Posterior vena cava (tissue), 2 donors: ENCODE measurements at regions not wholly inside any gene's neighbourhood (a gene's known extent, or its start where the extent isn't known, plus 50 kb on each side); places are given as distances from the start of the nearest gene placed in this dataset.

Source experiments
- DNase-seq: peaks from one replicate; pipeline ENCODE4 v3.0.0-alpha.2; 2020; ENCODE audit warnings: low spot score
- intact Hi-C, 2 donors: fragments of 100-400 bp; cut with DNase I; formaldehyde crosslinking; loops; one replicate each; pipeline versions ENCODE4 v1.14.1 to v1.14.2; 2022 to 2023
- donor health status: DM: yes; HTN: yes; CAD: no.
- donor health status: DM: yes; HTN: yes; CAD: no.

DNA sequence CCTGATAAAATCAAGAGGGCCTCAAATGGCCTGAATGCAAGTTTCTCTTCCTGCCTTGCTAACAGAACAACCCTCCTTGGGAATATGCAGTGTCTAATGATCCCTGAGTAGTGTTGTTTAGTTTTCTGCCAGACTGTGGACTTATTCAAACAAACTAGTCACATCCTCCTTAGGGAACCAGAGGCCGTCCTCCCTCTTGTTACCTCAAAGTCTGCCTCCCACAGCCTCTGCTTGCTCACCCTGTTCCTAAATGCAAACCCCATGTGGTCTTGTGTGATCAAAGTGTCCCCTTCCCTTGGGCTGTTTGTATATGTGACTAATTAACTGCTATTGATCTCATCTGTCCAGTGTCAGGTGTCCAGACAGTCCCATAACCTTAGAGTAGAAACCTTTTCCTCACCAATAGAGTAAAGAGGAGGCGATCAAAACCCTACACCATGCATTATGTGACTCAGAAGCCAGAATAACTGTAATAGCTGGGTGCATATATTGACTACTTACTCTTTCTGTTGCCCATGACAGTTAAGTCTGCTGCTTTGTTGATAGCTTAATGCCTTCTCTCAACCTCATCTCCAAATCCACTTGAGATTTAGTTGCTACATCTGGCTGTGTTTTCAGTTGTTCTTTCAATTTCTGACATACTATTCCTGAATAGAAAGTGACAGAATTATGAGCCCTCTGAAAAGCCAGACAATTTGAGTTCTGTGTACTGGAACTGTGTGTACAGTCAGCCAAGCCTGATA lies 473.0 kb upstream of the NWD2 start:
- intact Hi-C loops, result no loop called here
- no peak for DNase-seq

DNA sequence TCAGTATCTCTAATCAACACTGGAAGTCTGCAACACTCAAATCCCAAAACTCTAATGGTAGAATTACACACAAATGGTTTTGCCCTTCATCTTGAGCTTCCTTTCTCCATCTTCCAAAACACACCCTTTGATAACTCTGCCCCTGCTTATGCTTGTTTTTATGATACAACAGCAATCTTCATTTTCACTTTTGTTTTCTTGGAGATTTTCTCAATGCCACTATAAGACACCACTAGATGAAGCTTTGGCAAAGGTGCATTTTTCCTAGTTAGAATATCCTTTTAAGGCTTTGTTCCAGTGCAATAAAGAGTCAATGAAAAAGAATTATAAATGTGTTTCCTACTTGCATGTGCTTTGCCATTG lies 472.4 kb upstream of the NWD2 start:
- intact Hi-C loops, result no loop called here
- no peak for DNase-seq

DNA sequence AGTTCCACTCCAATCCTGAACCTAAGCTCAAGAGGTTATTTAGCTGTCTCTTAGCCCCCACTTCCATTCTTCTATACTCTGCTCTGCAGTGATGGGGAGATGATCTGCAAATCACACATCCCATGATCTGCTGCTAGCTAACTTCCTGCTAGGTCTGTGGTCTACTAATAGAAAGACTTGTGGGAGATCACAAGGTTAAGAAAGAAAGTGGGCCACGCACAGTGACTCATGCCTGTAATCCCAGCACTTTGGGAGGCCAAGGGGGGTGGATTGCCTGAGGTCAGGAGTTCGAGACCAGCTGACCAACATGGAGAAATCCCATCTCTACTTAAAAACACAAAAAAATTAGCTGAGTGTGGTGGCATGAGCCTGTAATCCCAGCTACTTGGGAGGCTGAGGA lies 471.1 kb upstream of the NWD2 start:
- intact Hi-C loops, result no loop called here
- DNase-seq, result no peak

DNA sequence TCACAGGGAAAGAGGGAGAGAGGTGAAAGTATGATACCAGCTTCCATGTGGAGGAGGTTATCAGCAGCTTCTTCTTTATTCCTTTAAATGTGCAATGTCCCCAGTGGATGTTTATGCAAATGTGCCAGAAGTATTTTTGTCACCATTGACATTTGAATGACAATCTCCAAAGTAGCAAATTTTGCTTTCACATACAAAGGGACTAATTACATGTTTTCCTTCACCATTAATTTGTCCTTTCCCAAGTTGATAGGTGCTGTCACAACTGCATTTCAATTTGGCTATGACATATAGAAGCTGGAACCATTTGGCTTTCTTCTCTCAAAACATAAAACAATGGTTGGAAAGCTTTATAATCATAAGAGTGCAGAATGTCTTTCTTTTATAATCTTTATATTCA lies 469.0 kb upstream of the NWD2 start:
- DNase-seq, result no peak
- intact Hi-C loops, result no loop called here

DNA sequence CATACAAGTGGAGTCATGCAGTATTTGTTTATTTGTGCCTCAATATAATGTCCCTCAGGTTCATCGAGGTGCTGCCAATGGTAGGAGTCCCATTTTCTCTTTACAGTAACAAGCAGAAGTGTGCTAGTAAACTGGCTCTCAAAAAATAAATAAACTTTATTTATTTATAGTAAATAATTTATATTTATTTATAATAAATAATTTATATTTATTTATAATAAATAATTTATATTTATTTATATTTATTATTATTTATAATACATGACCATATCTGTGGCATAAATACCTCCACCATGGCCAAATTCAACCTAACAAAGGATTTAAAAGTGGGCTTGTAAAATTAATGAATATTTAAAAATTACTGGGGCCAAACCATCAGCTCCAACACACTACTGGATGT lies 464.9 kb upstream of the NWD2 start:
- intact Hi-C loops, result no loop called here
- no peak for DNase-seq

DNA sequence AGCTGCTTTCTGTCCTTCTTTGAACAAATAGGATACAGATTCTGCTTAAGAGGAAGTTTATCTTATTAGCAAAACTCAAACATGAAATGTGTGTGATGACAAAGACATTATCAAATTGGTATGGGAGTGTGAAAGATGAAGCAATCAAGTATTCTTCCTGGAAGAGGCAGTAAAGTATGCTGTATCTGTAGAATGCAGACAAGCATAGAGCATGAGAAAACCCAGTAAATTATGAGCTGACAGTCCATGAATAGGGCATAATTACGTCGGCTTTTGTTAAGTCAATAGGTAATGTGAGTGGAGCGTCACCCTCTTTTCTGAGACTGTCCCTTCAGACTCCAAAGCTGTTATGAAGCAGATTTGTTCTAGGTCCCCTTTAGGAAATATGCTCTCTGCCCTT lies 458.6 kb upstream of the NWD2 start:
- no peak for DNase-seq
- intact Hi-C loops, result no loop called here

DNA sequence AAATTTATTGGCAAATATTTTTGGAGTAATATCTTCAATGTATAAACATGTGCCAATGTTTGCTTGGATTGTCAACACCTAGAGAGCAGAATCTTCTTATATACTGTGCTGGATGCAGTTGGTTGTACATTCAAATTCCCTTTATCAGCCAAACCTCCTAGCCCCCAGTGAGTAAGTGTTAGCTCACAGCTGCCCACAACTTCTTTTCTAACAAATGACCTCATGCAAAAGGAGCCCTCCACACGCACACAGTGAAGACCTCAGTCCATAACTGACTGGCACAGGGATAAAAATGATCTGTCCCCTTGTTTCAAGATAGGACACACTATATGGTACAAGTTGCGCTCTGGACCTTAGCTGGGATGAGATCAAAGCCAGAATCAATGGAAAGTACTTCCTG lies 458.0 kb upstream of the NWD2 start:
- DNase-seq, result no peak
- intact Hi-C loops, result no loop called here

DNA sequence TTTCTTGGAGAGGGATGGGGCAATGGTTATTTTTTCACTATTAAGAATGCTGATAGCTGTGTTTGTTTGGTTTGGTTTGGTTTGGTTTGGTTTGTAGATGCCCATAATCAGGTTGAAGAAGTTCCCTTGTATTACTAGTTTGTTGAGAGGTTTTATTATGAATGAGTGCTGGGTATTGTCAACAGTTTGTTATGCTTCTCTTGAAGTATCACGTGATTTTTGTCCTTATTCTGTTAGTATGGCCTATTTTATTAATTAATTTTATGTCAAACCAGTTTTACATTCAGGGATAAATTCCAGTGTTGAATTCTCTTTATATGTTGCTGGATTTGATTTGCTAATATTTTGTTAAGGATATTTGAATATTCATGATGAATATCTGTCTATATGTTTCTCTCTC lies 449.8 kb upstream of the NWD2 start:
- DNase-seq, result no peak
- intact Hi-C loops, result no loop called here

DNA sequence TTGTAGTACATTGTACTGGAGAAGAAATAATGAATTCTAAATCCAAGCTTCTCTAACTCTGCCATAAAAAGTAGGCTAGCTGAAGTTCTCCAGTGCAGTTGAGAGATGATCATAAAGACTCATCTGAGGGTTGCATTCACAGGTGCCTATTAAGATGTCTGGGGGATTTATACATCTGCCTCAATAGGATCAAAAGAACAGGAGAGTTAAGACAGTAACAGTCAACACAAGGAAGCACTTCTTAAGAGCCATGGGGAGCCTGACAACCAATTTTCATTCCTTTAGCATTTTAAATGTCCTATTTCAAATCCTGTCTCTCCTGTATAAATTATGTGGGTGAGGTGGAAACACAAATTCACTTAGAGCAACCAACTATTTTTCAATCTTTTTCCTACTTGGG lies 432.4 kb upstream of the NWD2 start:
- no peak for DNase-seq
- intact Hi-C loops, result no loop called here

DNA sequence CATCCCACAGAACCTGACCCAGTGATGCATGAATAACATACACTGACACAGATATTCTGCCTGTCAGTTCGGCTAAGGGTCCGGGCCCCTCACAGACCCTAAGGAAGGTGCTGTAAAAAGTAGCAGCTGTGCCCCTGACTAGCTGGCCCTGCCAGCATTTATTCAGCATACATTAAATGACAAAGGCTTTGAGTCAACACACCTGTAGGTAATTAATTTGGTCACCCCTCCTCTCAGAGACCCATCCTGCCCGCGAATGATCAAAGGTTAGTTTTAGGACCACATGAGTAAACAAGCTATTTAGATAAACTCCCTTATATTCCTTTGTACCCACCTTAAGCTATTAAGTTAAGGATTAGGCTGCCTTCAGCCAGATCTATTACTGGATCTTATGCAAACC lies 429.0 kb upstream of the NWD2 start:
- no peak for DNase-seq

DNA sequence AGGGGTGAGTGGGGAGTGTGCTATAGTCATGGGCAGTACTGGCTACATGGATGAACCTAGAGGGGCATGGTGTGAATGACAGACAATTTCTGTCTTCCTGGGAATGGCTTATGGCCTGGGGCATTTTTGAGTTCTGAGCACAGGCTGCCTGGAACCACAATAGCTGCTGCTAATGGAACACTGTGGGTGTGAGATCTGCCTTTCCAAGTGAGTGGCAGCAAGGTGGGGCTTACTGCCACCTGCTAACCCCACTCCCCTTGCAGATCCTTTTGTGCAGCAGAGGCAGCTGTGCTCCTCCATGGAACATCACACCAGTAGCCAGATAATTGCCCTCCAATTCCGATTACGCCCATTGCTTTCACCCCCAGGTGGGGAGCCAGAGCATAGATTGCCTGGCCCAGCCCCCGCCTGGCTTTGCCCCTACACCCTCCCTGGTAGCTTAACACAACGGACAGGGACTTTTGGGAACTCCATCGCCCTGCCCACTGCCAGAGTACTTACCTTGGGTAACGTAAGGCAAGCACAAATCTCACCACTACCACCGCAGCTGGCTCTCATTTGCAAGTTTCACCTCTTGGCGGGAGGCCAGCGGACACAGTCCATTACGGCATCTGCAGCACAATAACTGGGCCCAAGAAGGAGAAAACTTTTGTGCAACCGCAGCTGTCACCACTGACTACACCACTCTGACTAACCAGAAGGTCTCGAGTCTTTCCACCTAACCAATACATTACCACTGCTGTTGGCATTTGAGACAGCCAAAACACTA lies 421.2 kb upstream of the NWD2 start:
- intact Hi-C loops, result no loop called here
- no peak for DNase-seq

More for the DNA sequence above, 429.0 kb upstream of the NWD2 start:
- intact Hi-C loops, result no loop called here

DNA sequence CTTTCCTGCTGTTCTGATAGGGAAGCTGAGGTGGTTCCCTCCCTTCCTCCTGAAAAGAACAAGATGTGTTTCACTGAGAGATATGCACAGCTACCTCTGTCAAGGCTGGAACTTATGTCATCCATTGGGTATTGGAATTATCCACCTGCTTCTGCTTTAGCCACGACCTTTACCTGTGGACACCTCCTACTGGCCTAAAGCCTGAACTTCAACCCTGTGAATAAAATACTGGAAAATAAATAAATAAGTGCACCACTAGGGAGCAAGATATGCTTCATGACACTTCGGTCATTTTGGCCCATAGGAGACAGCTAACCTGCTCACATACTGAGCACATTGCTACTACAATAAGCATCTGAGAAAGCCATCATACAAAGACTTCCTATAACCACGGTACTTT lies 419.9 kb upstream of the NWD2 start:
- intact Hi-C loops, result no loop called here
- no peak for DNase-seq

DNA sequence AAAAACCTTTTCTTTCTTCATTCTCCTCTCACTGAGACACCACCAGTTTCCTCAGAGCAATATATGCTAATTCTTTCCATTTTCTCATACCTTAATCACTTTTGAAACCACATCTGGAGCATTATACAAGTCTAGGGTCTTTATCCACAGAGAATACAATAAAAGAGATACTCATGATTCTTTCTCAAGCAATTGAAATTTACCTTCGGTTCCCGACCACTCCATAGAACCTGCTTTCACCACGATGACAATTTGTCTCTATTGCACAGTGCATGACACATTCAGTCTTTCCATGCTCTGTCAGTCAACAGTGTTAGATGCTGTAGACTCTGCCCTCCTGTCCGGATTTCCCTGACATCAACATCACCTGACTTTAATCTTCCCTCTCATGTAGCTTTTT lies 409.3 kb upstream of the NWD2 start:
- DNase-seq, result no peak
- intact Hi-C loops, result no loop called here

DNA sequence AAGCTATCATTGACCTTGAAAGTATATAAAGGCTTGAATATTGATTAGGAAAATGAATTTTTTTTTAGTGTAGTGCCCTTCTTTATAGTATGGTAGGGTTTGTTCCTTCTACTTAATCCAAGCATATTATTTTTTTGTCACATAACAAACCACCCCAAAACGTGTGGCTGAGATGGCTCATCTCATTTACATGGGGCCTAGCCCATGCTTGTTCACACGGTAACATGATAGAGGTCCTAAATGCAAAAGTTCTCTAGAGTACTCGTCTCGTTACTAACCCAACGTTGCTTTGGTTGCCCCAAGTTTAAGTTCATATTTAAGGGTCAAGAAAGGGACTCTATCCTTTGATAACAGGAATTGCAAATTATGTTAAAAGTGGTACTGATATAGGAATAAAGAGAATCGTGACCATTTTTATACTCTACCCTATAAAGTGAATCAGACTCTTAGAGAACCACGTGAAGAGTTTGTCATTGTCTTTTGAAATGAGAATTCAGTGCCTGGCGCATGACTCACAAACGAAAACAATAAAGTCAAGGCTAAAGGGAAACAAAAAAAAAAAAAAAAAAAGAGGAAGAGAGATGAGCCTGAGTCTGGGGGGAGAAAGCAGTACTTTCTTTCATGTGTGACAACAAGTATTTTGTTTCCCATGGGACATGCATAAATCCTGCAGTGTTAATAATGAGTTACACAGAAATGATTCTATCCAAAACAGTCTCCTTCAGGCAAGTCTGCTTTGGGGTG lies 402.8 kb upstream of the NWD2 start:
- DNase-seq, result no peak
- intact Hi-C loops, result no loop called here

DNA sequence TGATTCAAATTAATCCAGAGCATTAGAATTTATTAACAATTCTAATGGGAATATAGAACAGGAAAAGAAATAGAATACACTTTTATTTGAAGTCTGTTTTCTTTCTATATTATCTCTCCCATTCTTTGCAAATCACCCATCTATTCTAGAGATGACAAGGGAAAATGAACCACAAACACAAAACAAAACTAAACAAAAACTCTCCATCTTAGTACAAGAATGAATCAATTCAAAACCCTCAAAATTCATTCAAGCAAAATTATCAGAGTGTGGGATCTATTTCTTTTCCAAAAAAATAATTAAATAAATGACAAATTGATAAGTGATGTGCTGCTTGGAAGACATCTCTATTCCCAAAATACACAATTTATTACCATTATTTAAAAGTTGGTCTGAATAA lies 400.1 kb upstream of the NWD2 start:
- no peak for DNase-seq
- intact Hi-C loops, result no loop called here

DNA sequence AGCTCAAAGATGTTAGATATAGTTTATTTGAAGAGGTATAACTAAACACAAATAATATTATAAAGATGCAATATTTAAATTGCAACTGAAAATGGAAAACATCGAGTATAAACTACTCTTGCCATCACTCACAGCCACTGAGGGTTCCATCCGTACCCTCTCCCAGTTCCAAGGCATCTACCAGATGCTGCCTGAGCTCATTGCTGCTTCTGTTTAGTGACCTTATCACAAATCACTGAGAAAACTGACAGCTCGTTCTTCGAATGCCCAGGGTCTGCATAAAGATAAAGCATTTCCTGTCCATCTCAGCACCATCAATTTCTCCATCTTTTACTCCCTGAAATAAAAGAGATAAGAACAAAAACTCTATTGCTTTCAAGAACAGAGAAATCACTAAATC lies 391.7 kb upstream of the NWD2 start:
- DNase-seq, result no peak

DNA sequence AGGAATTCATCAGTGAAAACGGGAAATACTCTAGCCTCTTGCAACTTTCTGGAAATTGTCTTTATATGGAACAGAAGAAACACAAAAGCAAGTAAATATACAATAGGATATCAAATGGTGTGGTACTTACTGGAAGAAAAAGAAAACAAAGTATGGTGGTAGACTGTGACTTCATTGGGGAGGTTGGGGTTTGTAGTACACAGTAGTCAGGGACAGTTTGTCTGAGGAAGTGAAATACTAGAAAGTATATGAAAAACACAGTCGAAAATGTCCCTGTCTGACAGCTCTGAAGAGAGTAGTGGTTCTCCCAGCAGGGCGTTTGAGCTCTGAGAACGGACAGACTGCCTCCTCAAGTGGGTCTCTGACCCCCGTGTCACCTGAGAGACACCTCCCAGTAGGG lies 390.0 kb upstream of the NWD2 start:
- no peak for DNase-seq
- intact Hi-C loops, result no loop called here

More for the DNA sequence above, 391.7 kb upstream of the NWD2 start:
- intact Hi-C loops, result no loop called here

DNA sequence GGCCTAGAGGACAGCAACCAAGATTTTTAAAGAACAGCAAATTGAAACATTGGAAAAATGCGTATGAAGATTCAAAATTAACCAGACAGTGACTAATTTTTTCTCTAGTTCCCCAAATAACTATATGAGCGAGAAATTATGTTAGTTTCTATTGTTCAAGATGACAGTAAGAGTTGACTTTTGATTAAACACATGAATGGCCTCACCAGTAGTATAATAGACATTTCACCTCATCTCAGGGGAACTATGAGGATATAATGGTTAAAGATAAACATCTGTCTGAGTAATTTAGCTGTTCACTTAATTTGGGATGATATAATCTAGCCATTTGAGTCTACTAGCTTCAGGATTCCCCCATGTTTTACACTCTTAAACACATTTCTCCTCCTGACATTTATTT lies 380.9 kb upstream of the NWD2 start:
- DNase-seq, result no peak
- intact Hi-C loops, result no loop called here

DNA sequence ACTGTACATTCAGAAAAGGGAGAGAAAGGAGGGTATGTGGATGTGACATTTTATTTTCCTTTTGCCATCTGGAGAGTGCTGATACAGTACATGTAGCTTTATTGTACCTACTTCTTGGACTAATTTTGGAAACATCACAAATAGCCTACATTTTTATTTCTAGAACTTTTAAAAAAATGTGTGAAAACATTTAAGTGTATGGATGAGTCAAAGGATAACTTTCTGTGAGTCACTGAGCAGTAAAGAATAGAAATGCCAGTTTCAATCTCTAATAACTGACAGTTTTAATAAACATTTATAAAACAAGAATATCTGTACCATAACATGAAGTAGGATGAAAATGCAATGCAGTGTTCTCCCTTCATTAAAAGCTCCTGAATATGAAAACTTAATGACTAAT lies 374.4 kb upstream of the NWD2 start:
- DNase-seq, result no peak
- intact Hi-C loops, result no loop called here

DNA sequence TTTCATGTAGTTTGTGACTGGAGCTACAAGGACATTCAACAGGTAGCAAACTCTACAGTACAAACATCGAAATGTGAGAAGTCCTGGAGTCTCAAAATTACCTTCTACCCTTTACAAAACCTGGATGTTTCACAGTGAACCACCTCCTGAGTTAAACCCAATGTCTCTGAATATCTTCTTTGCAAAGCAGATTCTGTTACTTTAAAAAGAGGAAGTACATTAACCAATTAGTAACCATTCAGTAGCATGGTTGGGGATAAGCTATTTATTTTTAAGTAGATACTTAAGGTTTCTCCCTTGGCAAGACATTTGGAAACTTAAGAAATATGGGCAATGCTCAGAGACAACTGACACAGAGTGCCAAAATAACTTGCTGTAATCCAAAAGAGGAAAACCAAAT lies 371.9 kb upstream of the NWD2 start:
- DNase-seq, result no peak
- intact Hi-C loops, result no loop called here

DNA sequence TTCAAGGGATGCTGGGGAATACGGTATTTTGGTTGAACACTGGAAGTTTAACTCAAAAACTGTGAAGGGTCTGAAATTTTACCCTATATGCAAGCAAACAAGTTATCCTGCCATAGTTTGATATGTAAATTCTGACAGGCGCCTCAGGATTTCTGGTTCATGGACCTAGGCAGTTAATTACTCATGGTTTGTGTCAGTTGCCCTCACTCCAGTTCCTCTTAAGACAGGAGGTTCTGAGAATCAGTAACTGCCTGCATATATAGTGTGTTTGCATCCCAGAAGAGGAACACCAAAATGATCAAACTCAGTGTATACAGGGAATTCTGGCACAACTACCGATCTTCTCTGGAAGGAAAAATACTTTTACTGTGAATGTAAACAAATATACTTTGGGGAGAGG lies 360.4 kb upstream of the NWD2 start:
- intact Hi-C loops, result no loop called here

More for the DNA sequence above, 360.4 kb upstream of the NWD2 start:
- no peak for DNase-seq
